Upper lobe of left lung (tissue), 6 donors: ENCODE measurements at regions not wholly inside any gene's neighbourhood (a gene's known extent, or its start where the extent isn't known, plus 50 kb on each side); places are given as distances from the start of the nearest gene placed in this dataset.
A peak's percentile ranks its signal among the peaks of the same experiment; 100 is the strongest.

ENCODE experiments used
- ATAC-seq, 2 donors: fragments of 200-7000 bp; cut with Tn5 transposase; one replicate each; pipeline ENCODE4 v1.9.1; 2022; ENCODE audit warnings: mild to moderate bottlenecking in 2 of 2, moderate library complexity in 2 of 2; ENCODE audit not compliant: low FRiP score in 2 of 2
- DNase-seq, 2 donors: peaks; one replicate each; pipeline ENCODE4 v3.0.0-alpha.2; 2019 to 2020
- H3K27ac ChIP-seq, 4 donors: fragments of 200-600 bp; sonication (generic); one replicate each; pipeline ENCODE4 v1.5.1; 2016 to 2019
- H3K27me3 ChIP-seq, 4 donors: fragments of 200-600 bp; sonication (generic); one replicate each; pipeline ENCODE4 v1.5.1; 2017 to 2019
- H3K36me3 ChIP-seq, 4 donors: fragments of 200-600 bp; sonication (generic); one replicate each; pipeline ENCODE4 v1.5.1; 2016 to 2019
- H3K4me1 ChIP-seq, 4 donors: fragments of 200-600 bp; sonication (generic); one replicate each; pipeline ENCODE4 v1.5.1; 2018 to 2019
- H3K4me3 ChIP-seq, 4 donors: fragments of 200-600 bp; sonication (generic); one replicate each; pipeline ENCODE4 v1.5.1; 2017 to 2019; ENCODE audit warnings: mild to moderate bottlenecking in 2 of 4, moderate library complexity in 1 of 4
- H3K9me3 ChIP-seq, 4 donors: fragments of 200-600 bp; sonication (generic); one replicate each; pipeline ENCODE4 v1.5.1; 2018 to 2019
- EP300 ChIP-seq, 4 donors: sonication (generic); formaldehyde crosslinking; IDR thresholded peaks; one replicate each; pipeline ENCODE4 v1.5.1; 2017; ENCODE audit warnings: antibody characterized with exemption in 4 of 4, control low read depth in 2 of 4
- POLR2A ChIP-seq, 4 donors: fragments of 450-650 bp; IDR thresholded peaks; one replicate each; pipeline ENCODE4 v1.5.1; 2016 to 2017; ENCODE audit warnings: antibody characterized with exemption in 4 of 4, mild to moderate bottlenecking in 2 of 4
- POLR2AphosphoS5 ChIP-seq, 2 donors: sonication (generic); formaldehyde crosslinking; IDR thresholded peaks; one replicate each; pipeline ENCODE4 v1.5.1; 2017; ENCODE audit warnings: antibody characterized with exemption in 2 of 2
- WGBS, 2 donors: methylation state at CpG; one replicate each; pipeline ENCODE4 v1.1.5; 2017 to 2018; 5-methylcytosine and 5-hydroxymethylcytosine counted together
- TF ChIP-seq, protein P1 (sequence below), 6 experiments: fragments of 450-650 bp in 4 of 6; fragments of 200-600 bp in 2 of 6; sonication (generic) in 2 of 6; IDR thresholded peaks; one replicate each; pipeline ENCODE4 v1.5.1; 2016 to 2019; ENCODE audit warnings: antibody characterized with exemption in 6 of 6
- donor health status: DM: no; HTN: no; CAD: no; lungs with moderate emphysema.
- donor health status: DM: no; HTN: yes; CAD: no; lungs with severe emphysema.

DNA sequence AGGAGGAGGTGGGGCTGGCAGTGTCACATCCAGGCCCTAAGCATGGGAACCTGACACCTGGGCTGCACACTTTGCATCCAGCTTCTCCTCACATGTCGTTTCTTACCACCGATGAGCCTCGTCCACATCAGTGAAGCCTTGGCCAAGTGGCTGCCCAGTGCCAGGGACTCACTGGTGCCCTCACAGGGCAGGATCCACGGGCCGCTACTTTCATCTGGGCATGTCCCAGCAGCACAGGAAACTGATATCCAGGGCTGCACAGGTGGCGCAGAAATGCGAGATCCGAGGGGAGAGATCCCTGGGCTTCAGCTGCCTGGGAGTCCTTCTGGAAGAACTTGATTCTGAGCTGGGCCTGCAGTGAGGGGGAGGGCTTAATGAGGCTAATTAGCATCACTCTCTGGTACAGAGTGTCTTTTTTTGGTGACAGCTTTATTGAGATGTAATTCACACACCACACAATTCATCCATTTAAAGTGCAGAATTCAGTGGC, 291.6 kb upstream of the HDAC4 start:
- Histone ChIP-seq H3K9me3 (no peaks in the 10 kb centered on the region), H3K36me3 (no peaks in the 10 kb centered on the region), H3K27me3 (no peaks in the 10 kb centered on the region), H3K4me1 (peaks cover 0 to 4% (median 0%) of the 10 kb centered on the region in 4 donors), H3K27ac (no peak overlapping the region), H3K4me3 (no peak overlapping the region)
- ATAC-seq (no peak), DNase-seq (no peak)
- 86 to 98% methylated on average over 5 to 8 of the region's 8 CpGs for WGBS, 2 donors
- no peak for TF ChIP-seq EP300 (IDR thresholded peaks at IDR 0.05)
- no peak for TF ChIP-seq POLR2AphosphoS5 (IDR thresholded peaks at IDR 0.05)
- TF ChIP-seq, protein P1, sequence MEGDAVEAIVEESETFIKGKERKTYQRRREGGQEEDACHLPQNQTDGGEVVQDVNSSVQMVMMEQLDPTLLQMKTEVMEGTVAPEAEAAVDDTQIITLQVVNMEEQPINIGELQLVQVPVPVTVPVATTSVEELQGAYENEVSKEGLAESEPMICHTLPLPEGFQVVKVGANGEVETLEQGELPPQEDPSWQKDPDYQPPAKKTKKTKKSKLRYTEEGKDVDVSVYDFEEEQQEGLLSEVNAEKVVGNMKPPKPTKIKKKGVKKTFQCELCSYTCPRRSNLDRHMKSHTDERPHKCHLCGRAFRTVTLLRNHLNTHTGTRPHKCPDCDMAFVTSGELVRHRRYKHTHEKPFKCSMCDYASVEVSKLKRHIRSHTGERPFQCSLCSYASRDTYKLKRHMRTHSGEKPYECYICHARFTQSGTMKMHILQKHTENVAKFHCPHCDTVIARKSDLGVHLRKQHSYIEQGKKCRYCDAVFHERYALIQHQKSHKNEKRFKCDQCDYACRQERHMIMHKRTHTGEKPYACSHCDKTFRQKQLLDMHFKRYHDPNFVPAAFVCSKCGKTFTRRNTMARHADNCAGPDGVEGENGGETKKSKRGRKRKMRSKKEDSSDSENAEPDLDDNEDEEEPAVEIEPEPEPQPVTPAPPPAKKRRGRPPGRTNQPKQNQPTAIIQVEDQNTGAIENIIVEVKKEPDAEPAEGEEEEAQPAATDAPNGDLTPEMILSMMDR (IDR thresholded peaks at IDR 0.05), result no peak
- TF ChIP-seq POLR2A (IDR thresholded peaks at IDR 0.05), result no peak

DNA sequence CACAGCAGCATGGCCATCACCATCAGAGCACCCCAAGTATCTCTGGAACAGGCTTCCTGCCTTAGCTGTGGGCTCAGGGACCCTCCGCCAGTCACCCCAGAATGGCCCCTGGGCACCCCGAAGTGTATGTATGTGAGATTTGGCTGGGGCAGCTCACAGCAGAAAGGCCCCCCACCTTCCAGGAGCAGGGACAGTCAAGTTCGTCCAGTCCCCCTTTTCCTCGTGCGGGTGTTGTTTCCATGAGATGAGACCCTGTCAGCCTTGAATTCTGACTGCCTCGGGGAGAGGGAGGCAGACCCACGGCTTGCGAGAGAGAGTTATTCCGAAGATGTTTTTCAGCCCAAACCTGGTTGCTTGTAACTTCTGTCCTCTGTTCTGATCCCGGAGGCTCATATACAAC, 290.9 kb upstream of the HDAC4 start:
- H3K4me3 ChIP-seq, result no peak overlapping the region
- H3K9me3 ChIP-seq, result no peaks in the 10 kb centered on the region
- H3K27ac ChIP-seq, result no peak overlapping the region
- no peak for ATAC-seq
- no peak for TF ChIP-seq POLR2A (IDR thresholded peaks at IDR 0.05)
- TF ChIP-seq, protein P1 (IDR thresholded peaks at IDR 0.05), result no peak
- no peak for TF ChIP-seq EP300 (IDR thresholded peaks at IDR 0.05)
- TF ChIP-seq POLR2AphosphoS5 (IDR thresholded peaks at IDR 0.05), result no peak
- H3K4me1 ChIP-seq, result peaks cover 0 to 4% (median 0%) of the 10 kb centered on the region in 4 donors
- no peaks in the 10 kb centered on the region for H3K36me3 ChIP-seq
- no peak for DNase-seq
- no peaks in the 10 kb centered on the region for H3K27me3 ChIP-seq
- WGBS, 2 donors, result 89 to 90% methylated on average over 7 to 10 of the region's 10 CpGs

DNA sequence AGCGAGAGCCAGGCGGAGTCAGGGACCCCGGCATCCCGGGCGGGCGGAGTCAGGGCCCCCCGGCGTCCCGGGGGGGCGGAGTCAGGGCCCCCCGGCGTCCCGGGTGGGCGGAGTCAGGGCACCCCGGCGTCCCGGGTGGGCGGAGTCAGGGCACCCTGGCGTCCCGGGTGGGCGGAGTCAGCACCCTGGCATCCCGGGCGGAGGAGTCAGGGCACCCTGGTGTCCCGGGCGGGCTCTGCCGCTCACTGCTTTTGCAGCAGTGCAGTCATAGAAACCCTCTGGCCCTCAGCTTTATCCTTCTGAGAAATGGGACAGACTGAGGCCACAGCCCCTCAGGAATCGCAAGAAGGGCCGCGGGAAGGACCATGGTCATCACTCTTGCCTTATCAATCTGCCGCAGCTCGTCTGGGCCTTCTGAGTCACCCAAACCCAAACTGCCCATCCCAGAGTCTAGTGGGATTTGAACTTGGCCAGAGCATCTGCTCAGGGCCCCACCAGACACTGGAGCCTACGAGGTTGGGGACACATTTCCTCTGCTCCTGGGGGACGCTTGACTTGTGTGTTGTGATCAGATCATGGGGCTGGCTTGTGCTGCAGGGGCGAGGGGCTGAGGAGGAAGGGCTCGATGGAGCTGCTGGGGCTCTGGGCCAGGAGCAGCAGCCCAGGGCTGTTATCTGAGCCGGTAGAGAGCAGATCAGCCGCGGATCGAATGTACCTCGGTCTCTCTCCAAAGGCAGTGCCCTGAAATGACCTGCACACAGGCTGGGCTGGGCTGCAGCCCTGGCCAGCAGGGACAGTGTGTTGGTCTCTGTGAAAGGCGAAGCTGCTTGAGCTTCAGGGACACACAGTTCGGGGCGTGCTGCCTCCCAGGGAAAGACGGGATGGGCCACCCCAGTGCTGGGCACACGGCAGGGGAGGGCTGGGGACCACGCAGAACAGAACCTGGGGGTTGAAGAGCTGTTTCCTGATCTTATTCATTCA, 290.1 kb upstream of the HDAC4 start:
- TF ChIP-seq, protein P1 (IDR thresholded peaks at IDR 0.05), result no peak
- TF ChIP-seq POLR2A (IDR thresholded peaks at IDR 0.05), result no peak
- TF ChIP-seq POLR2AphosphoS5 (IDR thresholded peaks at IDR 0.05), result no peak
- ATAC-seq (peak in 1 of 2 donors; percentile 45), DNase-seq (peak in 1 of 2 donors; percentile 71)
- H3K27me3 ChIP-seq, result no peaks in the 10 kb centered on the region
- no peaks in the 10 kb centered on the region for H3K9me3 ChIP-seq
- H3K27ac ChIP-seq, result no peak overlapping the region
- WGBS, 2 donors, result 85 to 90% methylated on average over 23 to 38 of the region's 46 CpGs
- H3K36me3 ChIP-seq, result no peaks in the 10 kb centered on the region
- H3K4me1 ChIP-seq, result peaks cover 0 to 4% (median 0%) of the 10 kb centered on the region in 4 donors
- H3K4me3 ChIP-seq, result no peak overlapping the region

DNA sequence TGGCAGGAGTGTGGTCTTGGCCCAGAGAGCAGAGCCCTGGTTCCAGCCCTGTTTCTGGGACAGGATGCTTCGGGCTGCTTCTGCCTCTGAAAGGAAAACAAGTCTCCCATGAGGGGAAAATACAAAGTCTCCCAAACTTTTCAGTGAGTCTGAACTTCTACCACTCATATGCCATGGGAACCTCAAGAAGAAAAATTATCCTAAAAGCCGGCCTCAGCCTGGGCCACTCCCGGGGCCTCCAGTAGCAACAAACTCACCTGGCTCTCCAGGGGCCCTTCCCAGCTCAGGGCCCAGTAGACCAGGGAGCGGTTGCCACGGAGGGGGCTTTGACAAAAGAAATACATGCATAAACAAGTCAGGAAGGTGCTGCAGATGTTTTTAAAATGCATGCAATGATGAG, 289.2 kb upstream of the HDAC4 start:
- no peak for ATAC-seq
- no peaks in the 10 kb centered on the region for H3K9me3 ChIP-seq
- WGBS, 2 donors, result 86 to 88% methylated on average over 5 of the region's 5 CpGs
- no peaks in the 10 kb centered on the region for H3K36me3 ChIP-seq
- TF ChIP-seq POLR2AphosphoS5 (IDR thresholded peaks at IDR 0.05) (no peak), EP300 (IDR thresholded peaks at IDR 0.05) (no peak), POLR2A (IDR thresholded peaks at IDR 0.05) (no peak)
- TF ChIP-seq, protein P1 (IDR thresholded peaks at IDR 0.05), result no peak
- no peak overlapping the region for H3K27ac ChIP-seq
- no peaks in the 10 kb centered on the region for H3K27me3 ChIP-seq
- peaks cover 0 to 4% (median 0%) of the 10 kb centered on the region in 4 donors for H3K4me1 ChIP-seq
- no peak for DNase-seq
- H3K4me3 ChIP-seq, result no peak overlapping the region
